HG03280 (cell line): ENCODE measurements at regions not wholly inside any gene's neighbourhood (a gene's known extent, or its start where the extent isn't known, plus 50 kb on each side); places are given as distances from the start of the nearest gene placed in this dataset.
"Not testable (repeated sequence)": the region's sequence is repeated elsewhere in the genome, so short reads cannot be mapped to it uniquely, and the experiment has no call there.

Source experiments
- ATAC-seq: cut with Tn5 transposase; IDR thresholded peaks from one replicate; pipeline ENCODE4 v1.9.1; 2021; ENCODE audit warnings: mild to moderate bottlenecking, moderate library complexity; ENCODE audit not compliant: unreplicated experiment

- no peak for ATAC-seq
These were observed 282.5 kb upstream of the IRX4 start for GRCh38 chr5:2165203-2165602.

GRCh38 chr5:2164586-2164985 is 281.9 kb upstream of the IRX4 start:
- no peak for ATAC-seq

GRCh38 chr5:2163940-2164490 is 281.3 kb upstream of the IRX4 start:
- ATAC-seq, result no peak

GRCh38 chr5:2163060-2163856 is 280.5 kb upstream of the IRX4 start:
- no peak for ATAC-seq

GRCh38 chr5:2160811-2161210 is 278.1 kb upstream of the IRX4 start:
- no peak for ATAC-seq

- ATAC-seq, result no peak
These were observed 276.0 kb upstream of the IRX4 start for GRCh38 chr5:2158767-2159166.

GRCh38 chr5:2158109-2158508 is 275.4 kb upstream of the IRX4 start:
- ATAC-seq, result no peak

GRCh38 chr5:2157372-2157771 is 274.6 kb upstream of the IRX4 start:
- ATAC-seq, result no peak

- ATAC-seq, result no peak
These were observed 273.8 kb upstream of the IRX4 start for GRCh38 chr5:2156358-2157059.

GRCh38 chr5:2155556-2155955 is 272.8 kb upstream of the IRX4 start:
- no peak for ATAC-seq

GRCh38 chr5:2153802-2154201 is 271.1 kb upstream of the IRX4 start:
- no peak for ATAC-seq

GRCh38 chr5:2153350-2153749 is 270.6 kb upstream of the IRX4 start:
- no peak for ATAC-seq

- ATAC-seq, result not testable (repeated sequence)
These were observed 268.7 kb upstream of the IRX4 start for GRCh38 chr5:2151301-2151888.

GRCh38 chr5:2149195-2149539 is 266.4 kb upstream of the IRX4 start:
- ATAC-seq, result no peak

- no peak for ATAC-seq
These were observed 265.8 kb upstream of the IRX4 start for GRCh38 chr5:2148312-2149194.

- ATAC-seq, result no peak
These were observed 265.0 kb upstream of the IRX4 start for GRCh38 chr5:2147504-2148311.

- ATAC-seq, result no peak
These were observed 261.1 kb upstream of the IRX4 start for GRCh38 chr5:2143646-2144353.

GRCh38 chr5:2143088-2143487 is 260.4 kb upstream of the IRX4 start:
- no peak for ATAC-seq

GRCh38 chr5:2142456-2142954 is 259.8 kb upstream of the IRX4 start:
- no peak for ATAC-seq
